CD4-positive, alpha-beta T cell (primary cell): ENCODE measurements at regions not wholly inside any gene's neighbourhood (a gene's known extent, or its start where the extent isn't known, plus 50 kb on each side); places are given as distances from the start of the nearest gene placed in this dataset.

Experiments
- ATAC-seq: fragments of 200-7000 bp; cut with Tn5 transposase; one replicate; pipeline ENCODE4 v1.10.0; 2022; ENCODE audit warnings: mild to moderate bottlenecking; ENCODE audit not compliant: poor library complexity
- CTCF ChIA-PET: fragments of 350-600 bp; sonication (Branson Sonifier 250); formaldehyde crosslinking; loops from one replicate; lab custom pipeline; 2021; ENCODE audit warnings: antibody characterized with exemption, inconsistent platforms; lab: Charles Lee
- POLR2A ChIA-PET: fragments of 350-600 bp; sonication (Branson Sonifier 250); formaldehyde crosslinking; loops from one replicate; lab custom pipeline; 2021; ENCODE audit warnings: antibody characterized with exemption, inconsistent platforms; lab: Charles Lee
- DNase-seq, 14 experiments: peaks; one replicate each; pipeline ENCODE4 v3.0.0-alpha.2; 2013 to 2020; ENCODE audit warnings: mixed read lengths in 2 of 14
- H3K27ac ChIP-seq, 2 donors: one replicate each; pipeline versions ENCODE4 v1.5.1 to v1.7.0; 2013; ENCODE audit warnings: low read length in 2 of 2, low read depth in 1 of 2, mild to moderate bottlenecking in 1 of 2
- H3K27me3 ChIP-seq, 2 experiments: 1 replicate in 1 of 2; 2 replicates in 1 of 2; pipeline versions ENCODE4 v1.6.1 to v1.7.0; 2013; ENCODE audit warnings: low read length in 2 of 2, control low read depth in 1 of 2, mild to moderate bottlenecking in 1 of 2, moderate library complexity in 1 of 2; ENCODE audit not compliant: insufficient read depth in 2 of 2, control insufficient read depth in 1 of 2
- H3K36me3 ChIP-seq: one replicate; pipeline ENCODE4 v1.6.1; 2013; ENCODE audit warnings: low read length, control low read depth; ENCODE audit not compliant: insufficient read depth
- H3K4me1 ChIP-seq: one replicate; pipeline ENCODE4 v1.6.1; 2013; ENCODE audit warnings: low read length, control low read depth; ENCODE audit not compliant: insufficient read depth
- H3K4me3 ChIP-seq: one replicate; pipeline ENCODE4 v1.5.1; 2013; ENCODE audit warnings: mild to moderate bottlenecking, low read length, moderate library complexity
- H3K9me3 ChIP-seq, 2 experiments: 1 replicate in 1 of 2; 2 replicates in 1 of 2; pipeline versions ENCODE4 v1.6.1 to v1.7.0; 2013; ENCODE audit warnings: low read length in 2 of 2, mild to moderate bottlenecking in 2 of 2, control low read depth in 1 of 2, moderate library complexity in 1 of 2; ENCODE audit not compliant: control insufficient read depth in 1 of 2, insufficient read depth in 1 of 2
- H3K27ac Mint-ChIP-seq: one replicate; pipeline ENCODE4 v1.8.0; 2020; ENCODE audit warnings: mixed read lengths
- H3K27me3 Mint-ChIP-seq: one replicate; pipeline ENCODE4 v1.8.0; 2021; ENCODE audit warnings: mixed read lengths
- H3K36me3 Mint-ChIP-seq: one replicate; pipeline ENCODE4 v1.8.0; 2021; ENCODE audit warnings: low read depth, mixed read lengths
- H3K4me1 Mint-ChIP-seq: one replicate; pipeline ENCODE4 v1.8.0; 2021; ENCODE audit warnings: low read depth, mixed read lengths
- H3K4me3 Mint-ChIP-seq: one replicate; pipeline ENCODE4 v1.8.0; 2020; ENCODE audit warnings: mild to moderate bottlenecking, mixed read lengths
- H3K9me3 Mint-ChIP-seq: one replicate; pipeline ENCODE4 v1.8.0; 2020; ENCODE audit warnings: mixed read lengths
- CTCF ChIP-seq: fragments of 200-600 bp; IDR thresholded peaks from one replicate; pipeline ENCODE4 v1.8.0; 2022; ENCODE audit warnings: antibody characterized with exemption, mild to moderate bottlenecking
- intact Hi-C, 2 experiments: fragments of 100-400 bp; cut with DNase I in 1 of 2; cut with micrococcal nuclease in 1 of 2; formaldehyde crosslinking; loops; one replicate each; pipeline versions ENCODE4 v1.15.1 to v1.9.0; 2023 to 2025; cut with DNase I, micrococcal nuclease

GRCh38 chr5:166767858-166768257 is 1523.6 kb upstream of the WWC1 start:
- H3K27me3 Mint-ChIP-seq = no peaks in the 10 kb centered on the region
- no peak overlapping the region for H3K27ac ChIP-seq
- intact Hi-C loops = no loop called here
- no peaks in the 10 kb centered on the region for H3K36me3 Mint-ChIP-seq
- no peaks in the 10 kb centered on the region for H3K4me1 Mint-ChIP-seq
- ChIA-PET CTCF (no interaction called here), POLR2A (no interaction called here)
- peaks cover 0 to 6% of the 10 kb centered on the region in 2 experiments for H3K9me3 ChIP-seq
- peaks cover 9% of the 10 kb centered on the region for H3K9me3 Mint-ChIP-seq
- ATAC-seq (no peak), DNase-seq (no peak)
- no peaks in the 10 kb centered on the region for H3K27me3 ChIP-seq
- H3K4me3 ChIP-seq = no peak overlapping the region
- H3K27ac Mint-ChIP-seq = no peak overlapping the region
- H3K4me1 ChIP-seq = no peaks in the 10 kb centered on the region
- H3K4me3 Mint-ChIP-seq = no peak overlapping the region
- no peaks in the 10 kb centered on the region for H3K36me3 ChIP-seq
- no peak for TF ChIP-seq CTCF

DNA sequence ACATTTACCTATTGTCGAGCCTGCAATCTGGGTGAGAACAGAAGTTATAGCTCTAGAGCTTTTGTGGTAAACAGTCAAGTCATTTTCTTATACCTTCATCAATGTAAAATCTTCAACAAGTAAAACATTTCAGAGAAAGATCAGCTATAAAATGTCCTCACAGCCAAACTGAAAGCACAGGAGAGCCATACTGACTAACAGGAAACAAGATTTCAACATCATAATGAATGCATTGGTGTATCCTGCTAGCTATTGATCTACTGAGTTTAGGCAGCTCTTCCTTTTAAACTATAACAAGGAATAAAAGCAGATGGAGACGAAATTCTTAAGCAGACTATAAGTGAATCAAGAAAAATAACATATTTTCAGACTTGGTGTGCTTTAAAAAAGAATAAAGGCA is 1522.9 kb upstream of the WWC1 start:
- Mint-ChIP-seq H3K27ac (no peak overlapping the region), H3K4me1 (no peaks in the 10 kb centered on the region), H3K4me3 (no peak overlapping the region), H3K27me3 (no peaks in the 10 kb centered on the region), H3K9me3 (peaks cover 9% of the 10 kb centered on the region), H3K36me3 (no peaks in the 10 kb centered on the region)
- no peak for ATAC-seq
- ChIA-PET CTCF (no interaction called here), POLR2A (no interaction called here)
- DNase-seq = no peak
- Histone ChIP-seq H3K27me3 (no peaks in the 10 kb centered on the region), H3K9me3 (peaks cover 0 to 5% of the 10 kb centered on the region in 2 experiments), H3K27ac (no peak overlapping the region), H3K4me1 (no peaks in the 10 kb centered on the region), H3K36me3 (no peaks in the 10 kb centered on the region), H3K4me3 (no peak overlapping the region)
- intact Hi-C loops = no loop called here
- no peak for TF ChIP-seq CTCF

DNA sequence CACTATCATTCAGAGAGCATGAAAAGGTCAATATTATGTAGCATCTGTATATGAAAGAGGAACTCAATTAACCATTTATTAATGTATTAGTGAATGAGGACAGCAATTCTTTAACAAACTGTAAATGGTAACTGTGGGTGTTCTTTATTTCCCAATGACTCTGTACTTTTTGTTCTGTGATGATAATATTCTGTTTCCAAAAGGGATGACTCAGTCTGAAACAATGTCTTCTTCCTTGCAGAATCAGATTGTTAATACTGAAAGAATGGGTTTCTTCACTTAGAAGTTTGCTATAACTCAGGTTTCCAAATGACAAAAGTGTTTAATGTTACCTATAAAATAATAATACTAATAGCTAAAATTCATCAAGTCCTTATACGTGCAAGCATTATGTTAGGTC is 1518.7 kb upstream of the WWC1 start:
- ATAC-seq (no peak), DNase-seq (no peak)
- no peaks in the 10 kb centered on the region for H3K4me1 ChIP-seq
- H3K27ac ChIP-seq = no peak overlapping the region
- H3K4me3 ChIP-seq = no peak overlapping the region
- no peaks in the 10 kb centered on the region for H3K4me1 Mint-ChIP-seq
- H3K27ac Mint-ChIP-seq = no peak overlapping the region
- H3K27me3 ChIP-seq = no peaks in the 10 kb centered on the region
- H3K9me3 Mint-ChIP-seq = peaks cover 11% of the 10 kb centered on the region
- CTCF ChIA-PET = no interaction called here
- POLR2A ChIA-PET = no interaction called here
- no peaks in the 10 kb centered on the region for H3K36me3 ChIP-seq
- H3K36me3 Mint-ChIP-seq = no peaks in the 10 kb centered on the region
- intact Hi-C loops = no loop called here
- H3K27me3 Mint-ChIP-seq = no peaks in the 10 kb centered on the region
- peaks cover 0 to 5% of the 10 kb centered on the region in 2 experiments for H3K9me3 ChIP-seq
- TF ChIP-seq CTCF = no peak
- no peak overlapping the region for H3K4me3 Mint-ChIP-seq
